ENCODE measurements at regions not wholly inside any gene's neighbourhood (a gene's known extent, or its start where the extent isn't known, plus 50 kb on each side); places are given as distances from the start of the nearest gene placed in this dataset.

DNA sequence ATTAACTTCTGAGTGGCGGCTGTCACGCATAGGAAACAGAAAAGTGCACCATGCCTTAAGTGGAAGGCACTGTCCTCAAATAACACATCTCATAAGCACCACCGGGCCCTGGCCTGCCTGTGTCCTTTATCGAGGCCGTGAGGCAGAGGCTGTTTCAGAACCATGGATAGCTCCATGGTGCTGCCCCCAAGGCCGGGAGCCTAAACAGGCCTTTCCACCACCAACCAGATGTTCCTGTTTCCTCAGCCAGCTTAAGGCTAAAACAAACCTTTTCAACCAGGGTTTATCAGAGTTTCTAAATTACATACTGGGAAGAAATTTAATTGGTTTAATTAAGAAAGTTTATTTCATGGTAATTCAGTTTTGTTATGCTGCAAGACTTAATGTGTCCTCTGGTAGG is 114.4 kb downstream of the DMRTA2 start:
- TF ChIP-seq, protein P1, sequence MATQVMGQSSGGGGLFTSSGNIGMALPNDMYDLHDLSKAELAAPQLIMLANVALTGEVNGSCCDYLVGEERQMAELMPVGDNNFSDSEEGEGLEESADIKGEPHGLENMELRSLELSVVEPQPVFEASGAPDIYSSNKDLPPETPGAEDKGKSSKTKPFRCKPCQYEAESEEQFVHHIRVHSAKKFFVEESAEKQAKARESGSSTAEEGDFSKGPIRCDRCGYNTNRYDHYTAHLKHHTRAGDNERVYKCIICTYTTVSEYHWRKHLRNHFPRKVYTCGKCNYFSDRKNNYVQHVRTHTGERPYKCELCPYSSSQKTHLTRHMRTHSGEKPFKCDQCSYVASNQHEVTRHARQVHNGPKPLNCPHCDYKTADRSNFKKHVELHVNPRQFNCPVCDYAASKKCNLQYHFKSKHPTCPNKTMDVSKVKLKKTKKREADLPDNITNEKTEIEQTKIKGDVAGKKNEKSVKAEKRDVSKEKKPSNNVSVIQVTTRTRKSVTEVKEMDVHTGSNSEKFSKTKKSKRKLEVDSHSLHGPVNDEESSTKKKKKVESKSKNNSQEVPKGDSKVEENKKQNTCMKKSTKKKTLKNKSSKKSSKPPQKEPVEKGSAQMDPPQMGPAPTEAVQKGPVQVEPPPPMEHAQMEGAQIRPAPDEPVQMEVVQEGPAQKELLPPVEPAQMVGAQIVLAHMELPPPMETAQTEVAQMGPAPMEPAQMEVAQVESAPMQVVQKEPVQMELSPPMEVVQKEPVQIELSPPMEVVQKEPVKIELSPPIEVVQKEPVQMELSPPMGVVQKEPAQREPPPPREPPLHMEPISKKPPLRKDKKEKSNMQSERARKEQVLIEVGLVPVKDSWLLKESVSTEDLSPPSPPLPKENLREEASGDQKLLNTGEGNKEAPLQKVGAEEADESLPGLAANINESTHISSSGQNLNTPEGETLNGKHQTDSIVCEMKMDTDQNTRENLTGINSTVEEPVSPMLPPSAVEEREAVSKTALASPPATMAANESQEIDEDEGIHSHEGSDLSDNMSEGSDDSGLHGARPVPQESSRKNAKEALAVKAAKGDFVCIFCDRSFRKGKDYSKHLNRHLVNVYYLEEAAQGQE (IDR thresholded peaks at IDR 0.05; ENCODE audit: low read depth) = peak; percentile 95
- TF ChIP-seq RAD21 (IDR thresholded peaks at IDR 0.05; ENCODE audit: low read depth) = no peak

DNA sequence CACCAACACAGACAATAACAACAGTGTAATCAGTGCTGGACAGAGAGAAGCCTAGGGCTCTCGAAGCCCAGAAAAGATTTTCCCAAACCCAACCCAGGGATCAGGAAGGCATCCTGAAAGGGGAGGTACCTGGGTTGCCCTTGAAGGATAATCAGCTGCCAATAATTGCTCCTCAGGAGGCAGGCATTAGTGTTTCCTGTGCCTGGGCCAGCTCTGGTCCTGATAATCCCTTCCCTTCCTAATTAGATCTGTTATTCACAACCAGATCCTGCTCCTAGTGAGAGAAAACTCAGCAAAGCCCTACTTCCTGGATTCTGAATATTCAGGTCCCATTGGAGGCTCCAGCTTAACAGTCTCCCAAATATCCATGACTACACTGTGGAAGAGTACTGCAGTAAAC is 117.4 kb downstream of the DMRTA2 start:
- no peak for TF ChIP-seq FOXM1 (IDR thresholded peaks at IDR 0.05; ENCODE audit: borderline replicate concordance, low read depth)
- TF ChIP-seq YY1 (IDR thresholded peaks at IDR 0.05; ENCODE audit: low read depth) = no peak
- TF ChIP-seq, protein P1 (IDR thresholded peaks at IDR 0.05; ENCODE audit: low read depth) = no peak
- TF ChIP-seq EGR1 (IDR thresholded peaks at IDR 0.05) = no peak
- TF ChIP-seq TAF1 (IDR thresholded peaks at IDR 0.05; ENCODE audit: low read depth) = no peak
- no peak for TF ChIP-seq CREB1 (IDR thresholded peaks at IDR 0.05; ENCODE audit: low read depth)
- no peak for TF ChIP-seq EP300 (IDR thresholded peaks at IDR 0.05; ENCODE audit: borderline replicate concordance)
- TF ChIP-seq, protein P2, sequence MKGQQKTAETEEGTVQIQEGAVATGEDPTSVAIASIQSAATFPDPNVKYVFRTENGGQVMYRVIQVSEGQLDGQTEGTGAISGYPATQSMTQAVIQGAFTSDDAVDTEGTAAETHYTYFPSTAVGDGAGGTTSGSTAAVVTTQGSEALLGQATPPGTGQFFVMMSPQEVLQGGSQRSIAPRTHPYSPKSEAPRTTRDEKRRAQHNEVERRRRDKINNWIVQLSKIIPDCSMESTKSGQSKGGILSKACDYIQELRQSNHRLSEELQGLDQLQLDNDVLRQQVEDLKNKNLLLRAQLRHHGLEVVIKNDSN (IDR thresholded peaks at IDR 0.05) = no peak
- TF ChIP-seq, protein P3, sequence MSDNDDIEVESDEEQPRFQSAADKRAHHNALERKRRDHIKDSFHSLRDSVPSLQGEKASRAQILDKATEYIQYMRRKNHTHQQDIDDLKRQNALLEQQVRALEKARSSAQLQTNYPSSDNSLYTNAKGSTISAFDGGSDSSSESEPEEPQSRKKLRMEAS (IDR thresholded peaks at IDR 0.05) = no peak
- TF ChIP-seq CEBPB (IDR thresholded peaks at IDR 0.05) = no peak

DNA sequence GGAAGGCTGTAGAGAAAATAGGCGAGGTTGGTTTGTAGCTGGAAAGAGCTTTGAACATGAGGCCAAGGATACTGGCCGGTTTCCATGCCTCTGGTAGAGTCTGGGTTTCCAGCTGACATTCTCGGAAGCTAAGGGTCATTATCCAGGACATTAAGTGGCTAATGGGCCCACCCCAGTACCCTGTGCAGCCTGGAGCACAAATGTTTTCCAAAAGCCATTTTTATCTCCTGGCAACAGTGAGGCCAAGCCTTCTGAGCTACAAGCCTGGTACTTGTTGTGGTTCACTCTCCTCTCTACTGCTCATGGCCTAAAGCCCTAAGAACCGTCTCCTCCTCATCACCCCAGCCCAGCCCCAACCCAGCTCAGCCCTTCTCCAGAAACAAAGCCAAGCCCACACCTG is 122.9 kb downstream of the DMRTA2 start:
- no peak for TF ChIP-seq EGR1 (IDR thresholded peaks at IDR 0.05)

DNA sequence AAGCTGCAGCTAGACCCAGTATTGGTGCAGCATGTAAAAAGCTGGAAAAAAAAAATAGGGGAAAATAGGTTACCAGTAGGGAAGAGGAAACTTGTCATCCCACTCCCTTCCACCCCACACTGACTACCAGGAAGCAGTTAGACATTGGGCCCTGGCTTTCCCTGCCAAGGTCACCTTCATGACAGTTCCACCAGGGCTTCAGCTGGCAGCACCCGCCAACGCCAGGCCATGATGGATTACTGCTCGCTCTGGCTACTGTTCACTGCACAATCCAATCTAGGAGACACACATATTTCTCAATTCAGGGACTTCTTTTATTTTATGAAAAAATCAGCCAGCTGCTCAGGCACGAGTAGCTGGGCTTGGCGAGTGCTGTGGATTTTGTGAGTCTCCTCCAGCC is 127.7 kb downstream of the DMRTA2 start:
- TF ChIP-seq EGR1 (IDR thresholded peaks at IDR 0.05) (no peak), TCF12 (IDR thresholded peaks at IDR 0.05; ENCODE audit: low read depth) (no peak), TAF1 (IDR thresholded peaks at IDR 0.05; ENCODE audit: low read depth) (no peak), CREB1 (IDR thresholded peaks at IDR 0.05; ENCODE audit: low read depth) (no peak), YY1 (IDR thresholded peaks at IDR 0.05; ENCODE audit: low read depth) (no peak), TEAD4 (IDR thresholded peaks at IDR 0.05) (no peak), ZBTB7A (IDR thresholded peaks at IDR 0.05; ENCODE audit: low read depth) (no peak), NFIC (IDR thresholded peaks at IDR 0.05) (no peak)
- TF ChIP-seq, protein P1 (IDR thresholded peaks at IDR 0.05; ENCODE audit: low read depth) = no peak
- TF ChIP-seq, protein P2 (IDR thresholded peaks at IDR 0.05) = no peak
- TF ChIP-seq, protein P3 (IDR thresholded peaks at IDR 0.05) = no peak

DNA sequence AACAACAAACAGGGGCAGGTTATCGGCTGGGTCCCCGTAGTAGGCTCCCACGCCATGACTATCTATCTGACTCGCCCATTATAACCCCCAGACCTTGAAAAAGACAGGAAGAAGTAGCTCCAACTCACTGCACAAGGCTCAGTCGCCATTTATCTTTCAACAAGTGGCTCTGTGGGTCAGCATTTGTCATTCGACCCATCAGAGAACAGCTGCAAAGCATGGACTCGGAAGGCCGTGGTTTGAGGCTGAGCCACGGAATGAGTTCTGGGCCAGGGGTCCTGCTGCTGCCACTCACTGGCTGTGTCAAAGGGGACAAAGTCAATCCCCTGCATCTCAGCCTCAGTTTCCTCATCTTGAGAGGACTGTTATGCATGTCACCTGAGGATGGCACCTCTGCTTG is 131.0 kb downstream of the DMRTA2 start:
- TF ChIP-seq NFIC (IDR thresholded peaks at IDR 0.05) (no peak), TAF1 (IDR thresholded peaks at IDR 0.05; ENCODE audit: low read depth) (no peak), ZBTB7A (IDR thresholded peaks at IDR 0.05; ENCODE audit: low read depth) (no peak), RAD21 (IDR thresholded peaks at IDR 0.05; ENCODE audit: low read depth) (no peak), CREB1 (IDR thresholded peaks at IDR 0.05; ENCODE audit: low read depth) (no peak), FOXM1 (IDR thresholded peaks at IDR 0.05; ENCODE audit: borderline replicate concordance, low read depth) (no peak), CEBPB (IDR thresholded peaks at IDR 0.05) (no peak), YY1 (IDR thresholded peaks at IDR 0.05; ENCODE audit: low read depth) (no peak)
- TF ChIP-seq, protein P2 (IDR thresholded peaks at IDR 0.05) = no peak
- TF ChIP-seq, protein P3 (IDR thresholded peaks at IDR 0.05) = no peak
- TF ChIP-seq, protein P1 (IDR thresholded peaks at IDR 0.05; ENCODE audit: low read depth) = no peak
